ENCODE measurements at regions not wholly inside any gene's neighbourhood (a gene's known extent, or its start where the extent isn't known, plus 50 kb on each side); places are given as distances from the start of the nearest gene placed in this dataset.
"Not testable (repeated sequence)": the region's sequence is repeated elsewhere in the genome, so short reads cannot be mapped to it uniquely, and the experiment has no call there.

DNA sequence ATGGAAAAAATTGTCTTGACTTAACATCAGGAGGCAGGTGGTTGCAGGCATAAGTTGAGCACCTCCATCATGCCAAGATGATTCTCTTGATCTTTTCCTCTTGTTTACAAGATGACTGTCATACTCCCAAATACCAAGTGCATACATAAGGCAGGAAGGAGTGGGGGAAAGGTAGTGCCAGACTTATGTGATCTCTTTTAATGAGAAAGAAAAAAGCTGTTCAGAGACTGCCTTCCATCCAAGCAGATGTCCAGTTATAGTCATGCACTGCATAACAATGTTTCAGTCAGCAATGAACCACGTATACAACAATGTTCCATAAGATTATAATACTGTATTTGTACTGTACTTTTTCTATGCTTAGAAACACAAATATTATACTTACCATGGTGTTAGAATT, 135.7 kb downstream of the EHF start:
- DNase-seq (ENCODE audit: low read depth in 3 of 3, low spot score in 2 of 3) = no peak

- no peak for DNase-seq (ENCODE audit: low read depth in 3 of 3, low spot score in 2 of 3)
These were observed 134.8 kb downstream of the EHF start for GRCh38 chr11:34755671-34756070.

DNA sequence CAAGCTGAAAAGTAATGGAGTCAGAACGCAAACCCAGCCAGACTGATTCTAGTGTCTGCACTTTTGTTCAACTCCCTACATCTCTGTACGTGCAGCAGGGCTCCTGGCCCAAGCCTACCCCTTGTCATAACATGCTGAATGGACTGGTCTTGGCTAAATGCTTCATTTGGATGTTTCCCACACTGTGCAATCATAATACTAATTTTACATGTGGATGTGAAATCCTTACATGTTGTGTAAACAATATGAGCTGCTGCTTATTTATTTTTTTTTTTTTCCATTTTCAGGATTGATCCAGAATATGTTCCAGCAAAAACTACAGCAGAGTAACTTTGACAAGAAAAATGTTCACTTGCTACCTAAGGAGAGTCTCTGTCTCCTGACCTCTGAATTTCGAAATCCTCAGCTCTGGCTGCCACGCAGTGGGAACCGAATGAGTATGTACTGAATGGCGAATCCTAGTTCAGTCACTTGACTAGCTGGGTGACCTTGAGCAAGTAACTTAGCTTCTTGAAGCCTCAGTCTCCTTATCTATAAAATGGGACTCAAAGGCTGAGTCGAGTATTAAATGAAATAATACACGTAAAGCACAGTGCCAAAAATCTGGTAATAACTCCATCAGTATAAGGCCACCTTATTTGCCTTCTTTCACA, 133.4 kb downstream of the EHF start:
- no peak for DNase-seq (ENCODE audit: low read depth in 3 of 3, low spot score in 2 of 3)

DNA sequence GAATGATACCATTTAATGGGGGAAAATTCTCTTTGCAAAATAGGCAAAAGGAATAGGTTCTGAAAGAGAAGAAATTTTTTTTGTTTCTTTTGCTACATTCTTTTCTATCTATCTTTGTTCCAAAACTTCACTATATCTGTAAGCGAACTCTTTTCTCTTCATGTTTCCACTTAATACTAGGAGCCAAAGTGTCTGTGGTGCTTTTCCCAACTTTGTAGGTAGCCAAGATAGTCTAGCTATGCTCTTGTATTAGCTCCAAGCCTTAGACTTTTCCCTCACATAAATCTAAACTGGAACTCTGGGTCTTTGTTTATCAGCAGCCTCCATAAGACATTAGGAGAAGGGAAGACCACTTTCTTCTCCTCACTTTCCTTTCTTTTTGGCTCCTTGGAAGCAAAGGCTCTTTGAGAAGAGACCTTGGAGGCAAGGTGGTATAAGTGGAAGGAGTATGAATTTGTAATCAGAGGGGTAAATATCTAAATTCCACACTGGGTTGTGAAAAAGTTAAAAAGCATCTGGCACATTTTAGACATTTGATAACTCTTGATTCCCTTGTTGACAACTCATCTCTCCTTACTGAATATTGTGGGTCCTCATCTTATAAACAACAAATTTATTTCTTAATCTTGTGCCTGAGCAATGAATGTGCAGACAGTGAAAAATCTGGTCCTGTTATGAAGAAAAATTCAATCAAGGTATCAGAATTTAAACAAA, 130.0 kb downstream of the EHF start:
- DNase-seq (ENCODE audit: low read depth in 3 of 3, low spot score in 2 of 3) = no peak

- DNase-seq (ENCODE audit: low read depth in 3 of 3, low spot score in 2 of 3) = no peak
These were observed 129.1 kb downstream of the EHF start for GRCh38 chr11:34749666-34750659.

- no peak for DNase-seq (ENCODE audit: low read depth in 3 of 3, low spot score in 2 of 3)
These were observed 127.1 kb downstream of the EHF start for GRCh38 chr11:34748036-34748435.

GRCh38 chr11:34747251-34747650, 126.4 kb downstream of the EHF start:
- no peak for DNase-seq (ENCODE audit: low read depth in 3 of 3, low spot score in 2 of 3)

DNA sequence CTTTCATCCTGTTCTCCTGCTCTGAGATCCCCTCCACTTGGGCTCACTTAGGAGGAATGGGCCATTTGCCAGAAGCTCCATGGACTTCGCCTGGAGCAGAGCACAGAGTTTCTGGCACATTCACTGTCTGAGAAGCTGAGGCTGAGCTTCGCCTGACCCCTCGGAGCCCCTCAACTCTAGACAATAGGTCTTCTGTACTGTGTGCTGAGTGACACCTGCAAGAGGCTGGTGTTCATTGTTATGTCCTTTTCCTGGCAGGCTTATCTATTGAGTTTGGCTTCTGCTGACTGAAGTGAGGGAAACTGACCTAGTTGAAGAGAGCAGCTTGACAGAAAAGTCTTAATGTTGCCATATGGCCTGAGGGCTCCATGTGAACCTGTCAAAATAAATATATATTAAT, 124.3 kb downstream of the EHF start:
- no peak for DNase-seq (ENCODE audit: low read depth in 3 of 3, low spot score in 2 of 3)

DNA sequence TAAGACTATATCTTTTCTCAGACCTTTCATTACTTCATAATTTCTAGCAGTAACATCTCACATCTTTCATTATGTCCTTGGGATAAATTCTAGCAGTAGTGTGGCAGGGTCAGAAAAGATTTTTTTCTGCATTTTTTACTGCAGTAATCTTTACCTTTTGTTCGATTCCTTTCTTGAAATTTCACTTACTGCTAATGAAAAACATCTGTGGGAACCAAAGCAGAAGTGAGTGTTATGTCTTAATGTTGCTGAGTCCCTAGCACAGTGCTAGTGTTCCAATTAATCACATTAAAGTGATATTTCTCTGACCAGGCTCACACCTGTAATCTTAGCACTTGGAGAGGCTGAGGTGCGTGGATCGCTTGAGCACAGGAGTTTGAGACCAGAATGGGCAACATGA, 123.6 kb downstream of the EHF start:
- no peak for DNase-seq (ENCODE audit: low read depth in 3 of 3, low spot score in 2 of 3)

- no peak for DNase-seq (ENCODE audit: low read depth in 3 of 3, low spot score in 2 of 3)
These were observed 117.3 kb downstream of the EHF start for GRCh38 chr11:34738237-34738636.

DNA sequence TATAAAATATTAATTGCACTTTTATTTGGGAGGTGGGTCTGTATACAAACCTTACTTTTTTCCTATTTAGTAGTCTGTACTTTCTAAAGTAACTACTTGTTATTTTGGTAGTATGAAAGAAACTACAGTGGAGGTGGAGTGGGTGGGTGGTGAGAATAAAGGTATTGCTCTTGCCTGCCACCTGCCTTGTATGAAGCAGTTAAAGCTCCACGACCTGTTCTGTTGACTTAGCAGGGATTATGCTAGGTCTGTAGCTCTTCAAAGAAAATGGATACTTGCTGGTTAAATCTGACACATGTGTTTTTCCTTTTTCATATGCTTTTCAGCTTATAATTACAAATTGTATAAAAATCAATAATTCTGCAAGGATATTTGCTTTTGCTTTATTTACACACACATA, 111.9 kb downstream of the EHF start:
- no peak for DNase-seq (ENCODE audit: low read depth in 3 of 3, low spot score in 2 of 3)

DNA sequence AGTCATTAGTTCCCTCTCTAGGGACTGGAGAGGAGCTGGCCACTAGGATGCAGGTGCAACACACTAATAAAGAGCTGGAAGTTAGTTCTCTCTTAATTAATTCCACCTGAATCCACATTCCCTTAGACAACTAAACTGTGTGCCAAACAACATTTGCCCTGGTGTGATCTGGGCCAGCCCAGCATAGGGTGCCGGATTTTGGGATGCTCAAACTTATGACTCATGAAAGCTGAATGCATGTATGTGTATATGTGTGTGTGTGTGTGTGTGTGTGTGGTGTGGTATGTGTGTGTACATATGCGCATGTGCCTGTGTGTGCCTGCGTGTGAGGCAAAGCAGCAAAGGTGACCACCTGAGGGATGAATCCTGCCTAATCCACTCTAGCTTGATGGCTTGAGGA, 110.7 kb downstream of the EHF start:
- no peak for DNase-seq (ENCODE audit: low read depth in 3 of 3, low spot score in 2 of 3)

GRCh38 chr11:34730544-34731295, 109.8 kb downstream of the EHF start:
- DNase-seq (ENCODE audit: low read depth in 3 of 3, low spot score in 2 of 3) = no peak

GRCh38 chr11:34728609-34729008, 107.7 kb downstream of the EHF start:
- no peak for DNase-seq (ENCODE audit: low read depth in 3 of 3, low spot score in 2 of 3)

DNA sequence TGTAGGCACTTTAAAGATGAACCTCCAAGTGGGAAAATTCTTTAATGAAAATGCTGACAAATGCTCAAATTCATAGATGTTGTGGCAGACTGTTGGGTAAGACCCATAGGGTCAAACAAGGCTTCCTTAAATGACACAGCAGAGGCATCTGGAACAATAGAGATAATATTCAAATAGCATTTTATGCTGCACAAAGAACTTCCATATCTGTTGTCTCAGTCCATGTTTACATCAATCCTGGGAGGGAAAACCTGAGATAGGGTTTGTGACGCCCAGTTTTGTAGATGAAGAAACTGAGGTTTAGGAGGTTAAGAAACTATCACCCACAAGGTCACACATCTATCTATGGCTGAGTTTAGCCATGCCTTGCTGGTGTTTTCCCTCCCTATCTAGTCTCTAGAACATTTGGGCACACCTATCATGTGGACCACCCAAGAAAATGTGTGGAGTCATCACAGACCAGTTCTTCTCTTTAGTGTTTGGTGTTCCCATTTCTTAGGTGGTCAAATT, 106.4 kb downstream of the EHF start:
- no peak for DNase-seq (ENCODE audit: low read depth in 3 of 3, low spot score in 2 of 3)

- DNase-seq (ENCODE audit: low read depth in 3 of 3, low spot score in 2 of 3) = no peak
These were observed 104.1 kb downstream of the EHF start for GRCh38 chr11:34724973-34725372.

DNA sequence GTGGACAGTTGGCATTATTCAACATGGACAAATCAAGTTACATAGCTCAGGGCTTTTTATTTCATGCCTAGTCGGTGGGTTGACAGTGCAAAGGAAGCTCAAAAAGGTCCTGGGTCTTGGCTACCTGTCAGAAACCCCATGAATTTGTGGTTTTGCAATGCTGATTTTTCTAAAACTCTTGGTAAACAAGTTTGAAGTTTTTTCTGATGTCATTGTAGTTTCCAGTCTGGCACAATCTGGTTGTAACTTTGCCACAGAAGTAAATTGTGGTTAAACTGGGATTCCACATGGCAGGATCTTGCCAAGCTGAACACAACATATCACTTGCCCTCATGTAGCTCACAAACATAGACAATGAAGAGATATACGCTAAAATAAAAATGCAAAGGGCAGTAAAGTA, 100.8 kb downstream of the EHF start:
- DNase-seq (ENCODE audit: low read depth in 3 of 3, low spot score in 2 of 3) = no peak

GRCh38 chr11:34719303-34719848, 98.5 kb downstream of the EHF start:
- no peak for DNase-seq (ENCODE audit: low read depth in 3 of 3, low spot score in 2 of 3)

DNA sequence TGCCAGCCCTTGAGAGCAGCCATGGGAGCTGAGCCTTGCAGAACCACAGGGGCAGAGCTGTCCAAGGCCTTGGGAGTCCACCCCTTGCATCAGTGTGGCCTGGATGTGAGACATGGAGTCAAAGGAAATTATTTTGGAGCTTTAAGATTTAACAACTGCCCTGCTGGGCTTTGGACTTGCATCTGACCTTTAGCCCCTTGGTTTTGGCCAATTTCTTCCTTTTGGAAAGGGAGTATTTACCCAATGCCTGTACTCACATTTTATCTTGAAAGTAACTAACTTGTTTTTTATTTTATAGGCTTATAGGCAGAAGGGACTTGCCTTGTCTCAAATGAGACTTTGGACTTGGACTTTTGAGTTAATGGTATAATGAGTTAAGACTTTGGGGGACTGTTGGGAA, 92.7 kb downstream of the EHF start:
- DNase-seq (ENCODE audit: low read depth in 3 of 3, low spot score in 2 of 3) = not testable (repeated sequence)
